ENCODE measurements at regions not wholly inside any gene's neighbourhood (a gene's known extent, or its start where the extent isn't known, plus 50 kb on each side); places are given as distances from the start of the nearest gene placed in this dataset.

DNA sequence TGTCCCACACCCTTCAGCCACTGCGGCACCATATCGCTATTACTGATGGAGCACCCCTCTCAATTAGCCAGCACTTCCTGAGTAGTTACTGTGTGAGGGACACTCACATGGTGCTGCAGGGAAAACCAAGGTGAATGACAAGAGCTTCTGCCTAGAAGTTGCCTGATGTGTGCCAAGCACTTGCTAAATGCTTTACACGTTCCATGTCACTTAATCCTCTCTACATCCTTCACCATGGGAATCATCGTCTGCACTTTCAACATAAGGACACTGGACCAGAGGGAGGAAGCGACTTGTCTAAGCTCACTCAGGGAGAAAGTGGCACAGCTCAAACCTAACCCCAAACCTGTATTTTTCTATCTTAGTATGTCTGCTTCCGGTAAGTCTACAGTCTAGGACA lies 344.8 kb downstream of the SIPA1L2 start:
- CTCF ChIA-PET, result no interaction called here
- intact Hi-C loops (cut with micrococcal nuclease; ENCODE audit: unreplicated experiment), result no loop called here
- DNase-seq (ENCODE audit: low spot score), result no peak
- Histone ChIP-seq H3K4me3 (ENCODE audit: low read depth, low read length, poor library complexity, severe bottlenecking) (no peak overlapping the region), H3K36me3 (ENCODE audit: insufficient read depth, low read length, poor library complexity, severe bottlenecking) (no peaks in the 10 kb centered on the region), H3K27ac (ENCODE audit: low read depth, low read length, poor library complexity, severe bottlenecking) (no peak overlapping the region), H3K4me1 (ENCODE audit: insufficient read depth, low read length, poor library complexity, severe bottlenecking) (peaks cover 9% of the 10 kb centered on the region), H3K9me3 (ENCODE audit: low read depth, low read length, poor library complexity, severe bottlenecking) (no peaks in the 10 kb centered on the region), H3K27me3 (replicated peaks; ENCODE audit: insufficient read depth, low read depth, low read length, poor library complexity) (no peaks in the 10 kb centered on the region)
- TF ChIP-seq, protein P1, sequence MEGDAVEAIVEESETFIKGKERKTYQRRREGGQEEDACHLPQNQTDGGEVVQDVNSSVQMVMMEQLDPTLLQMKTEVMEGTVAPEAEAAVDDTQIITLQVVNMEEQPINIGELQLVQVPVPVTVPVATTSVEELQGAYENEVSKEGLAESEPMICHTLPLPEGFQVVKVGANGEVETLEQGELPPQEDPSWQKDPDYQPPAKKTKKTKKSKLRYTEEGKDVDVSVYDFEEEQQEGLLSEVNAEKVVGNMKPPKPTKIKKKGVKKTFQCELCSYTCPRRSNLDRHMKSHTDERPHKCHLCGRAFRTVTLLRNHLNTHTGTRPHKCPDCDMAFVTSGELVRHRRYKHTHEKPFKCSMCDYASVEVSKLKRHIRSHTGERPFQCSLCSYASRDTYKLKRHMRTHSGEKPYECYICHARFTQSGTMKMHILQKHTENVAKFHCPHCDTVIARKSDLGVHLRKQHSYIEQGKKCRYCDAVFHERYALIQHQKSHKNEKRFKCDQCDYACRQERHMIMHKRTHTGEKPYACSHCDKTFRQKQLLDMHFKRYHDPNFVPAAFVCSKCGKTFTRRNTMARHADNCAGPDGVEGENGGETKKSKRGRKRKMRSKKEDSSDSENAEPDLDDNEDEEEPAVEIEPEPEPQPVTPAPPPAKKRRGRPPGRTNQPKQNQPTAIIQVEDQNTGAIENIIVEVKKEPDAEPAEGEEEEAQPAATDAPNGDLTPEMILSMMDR (conservative IDR thresholded peaks at IDR 0.05; ENCODE audit: low read depth, low read length), result no peak
- no peak for TF ChIP-seq EZH2 (IDR thresholded peaks at IDR 0.05; ENCODE audit: borderline replicate concordance, low read depth, low read length, poor library complexity, severe bottlenecking)
- POLR2A ChIA-PET (ENCODE audit: low non-redundant PET), result no interaction called here
- no TSS peak for BruUV-seq (replicated peaks)

DNA sequence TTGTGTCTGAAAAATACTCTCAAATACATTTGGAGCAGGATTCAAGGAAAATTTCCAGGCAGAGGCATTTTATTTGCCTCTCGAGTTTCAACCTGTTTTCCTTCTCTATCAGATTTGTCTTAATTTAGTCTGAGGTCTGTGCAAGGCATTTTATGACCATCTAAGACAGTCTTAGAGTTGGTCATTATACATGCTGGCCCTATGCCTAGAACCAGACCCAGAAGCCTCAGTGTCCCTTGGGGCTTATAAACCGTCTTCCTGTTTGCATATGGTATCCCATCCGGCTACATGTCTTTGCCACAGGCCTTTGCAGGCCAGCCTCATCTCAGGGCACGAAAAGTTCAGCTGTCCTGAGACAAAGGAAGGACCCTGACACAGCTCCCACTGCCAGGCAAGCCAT lies 346.1 kb downstream of the SIPA1L2 start:
- Histone ChIP-seq H3K4me3 (ENCODE audit: low read depth, low read length, poor library complexity, severe bottlenecking) (no peak overlapping the region), H3K27ac (ENCODE audit: low read depth, low read length, poor library complexity, severe bottlenecking) (no peak overlapping the region), H3K36me3 (ENCODE audit: insufficient read depth, low read length, poor library complexity, severe bottlenecking) (no peaks in the 10 kb centered on the region), H3K27me3 (replicated peaks; ENCODE audit: insufficient read depth, low read depth, low read length, poor library complexity) (no peaks in the 10 kb centered on the region), H3K4me1 (ENCODE audit: insufficient read depth, low read length, poor library complexity, severe bottlenecking) (peaks cover 9% of the 10 kb centered on the region), H3K9me3 (ENCODE audit: low read depth, low read length, poor library complexity, severe bottlenecking) (no peaks in the 10 kb centered on the region)
- no peak for TF ChIP-seq EZH2 (IDR thresholded peaks at IDR 0.05; ENCODE audit: borderline replicate concordance, low read depth, low read length, poor library complexity, severe bottlenecking)
- TF ChIP-seq, protein P1 (conservative IDR thresholded peaks at IDR 0.05; ENCODE audit: low read depth, low read length), result no peak
- DNase-seq (ENCODE audit: low spot score), result peak; percentile 68
- CTCF ChIA-PET, result no interaction called here
- intact Hi-C loops (cut with micrococcal nuclease; ENCODE audit: unreplicated experiment), result no loop called here
- POLR2A ChIA-PET (ENCODE audit: low non-redundant PET), result no interaction called here
- no TSS peak for BruUV-seq (replicated peaks)

DNA sequence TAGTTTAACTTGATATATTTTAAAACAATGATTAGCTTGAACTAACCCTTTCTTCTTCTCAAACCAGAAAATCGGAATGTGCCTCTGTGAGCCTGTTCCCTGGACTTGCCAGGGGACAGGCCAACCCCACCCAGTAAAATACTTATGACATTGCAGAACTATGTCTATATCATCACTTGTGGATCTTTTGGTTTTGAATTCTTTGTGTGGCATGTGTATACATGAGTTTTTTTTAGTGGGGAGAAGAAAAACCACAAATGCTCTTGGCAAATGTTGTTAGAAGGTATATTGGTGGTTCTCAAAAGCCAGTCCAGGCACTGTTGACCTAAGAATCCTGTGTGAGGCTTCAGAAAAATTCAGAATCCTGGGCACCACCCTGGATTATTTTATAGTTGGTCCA lies 347.4 kb downstream of the SIPA1L2 start:
- no TSS peak for BruUV-seq (replicated peaks)
- CTCF ChIA-PET, result no interaction called here
- Histone ChIP-seq H3K4me1 (ENCODE audit: insufficient read depth, low read length, poor library complexity, severe bottlenecking) (peaks cover 9% of the 10 kb centered on the region), H3K27me3 (replicated peaks; ENCODE audit: insufficient read depth, low read depth, low read length, poor library complexity) (no peaks in the 10 kb centered on the region), H3K27ac (ENCODE audit: low read depth, low read length, poor library complexity, severe bottlenecking) (no peak overlapping the region), H3K36me3 (ENCODE audit: insufficient read depth, low read length, poor library complexity, severe bottlenecking) (no peaks in the 10 kb centered on the region), H3K4me3 (ENCODE audit: low read depth, low read length, poor library complexity, severe bottlenecking) (no peak overlapping the region), H3K9me3 (ENCODE audit: low read depth, low read length, poor library complexity, severe bottlenecking) (no peaks in the 10 kb centered on the region)
- intact Hi-C loops (cut with micrococcal nuclease; ENCODE audit: unreplicated experiment), result no loop called here
- POLR2A ChIA-PET (ENCODE audit: low non-redundant PET), result no interaction called here
- no peak for DNase-seq (ENCODE audit: low spot score)
- no peak for TF ChIP-seq EZH2 (IDR thresholded peaks at IDR 0.05; ENCODE audit: borderline replicate concordance, low read depth, low read length, poor library complexity, severe bottlenecking)
- TF ChIP-seq, protein P1 (conservative IDR thresholded peaks at IDR 0.05; ENCODE audit: low read depth, low read length), result no peak
